ENCODE measurements at regions not wholly inside any gene's neighbourhood (a gene's known extent, or its start where the extent isn't known, plus 50 kb on each side); places are given as distances from the start of the nearest gene placed in this dataset.
"Not testable (repeated sequence)": the region's sequence is repeated elsewhere in the genome, so short reads cannot be mapped to it uniquely, and the experiment has no call there.

DNA sequence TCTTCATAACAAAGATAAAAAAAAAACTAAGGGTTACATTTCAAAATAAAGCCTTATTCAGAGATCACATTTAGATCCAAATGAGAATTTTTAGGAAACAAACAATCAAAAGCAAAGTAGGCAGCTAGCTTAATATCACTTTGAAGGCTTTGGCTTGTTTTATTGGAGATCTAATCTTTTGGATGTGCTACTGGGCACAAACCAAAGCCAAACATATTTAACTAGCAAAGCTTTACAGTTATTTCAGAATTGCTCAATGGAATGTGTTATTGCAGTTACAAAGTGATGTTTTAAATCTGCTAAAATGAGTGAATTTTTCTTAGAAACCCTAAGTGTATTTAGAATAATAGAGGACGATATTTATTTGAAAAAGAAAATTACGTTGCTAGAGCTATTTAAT is 114.7 kb upstream of the KLHL1 start:
- no peaks in the 10 kb centered on the region for H3K9me3 ChIP-seq (ENCODE audit: insufficient read depth, low read depth, low read length)
- Mint-ChIP-seq H3K36me3 (ENCODE audit: low read depth, unreplicated experiment) (no peaks in the 10 kb centered on the region), H3K4me3 (ENCODE audit: unreplicated experiment) (no peak overlapping the region), H3K27me3 (ENCODE audit: low read depth, unreplicated experiment) (no peaks in the 10 kb centered on the region), H3K4me1 (ENCODE audit: low read depth, unreplicated experiment) (no peaks in the 10 kb centered on the region), H3K9me3 (ENCODE audit: unreplicated experiment) (no peaks in the 10 kb centered on the region), H3K27ac (ENCODE audit: unreplicated experiment) (no peak overlapping the region)
- H3K4me1 ChIP-seq (ENCODE audit: insufficient read depth, low read length): no peaks in the 10 kb centered on the region
- H3K9ac ChIP-seq (ENCODE audit: low read length): no peak overlapping the region
- FAIRE-seq (no peak), DNase-seq (ENCODE audit: low read depth) (no peak)
- H2AFZ ChIP-seq (ENCODE audit: low read depth, low read length): no peak overlapping the region
- TF ChIP-seq EZH2 (IDR thresholded peaks at IDR 0.05; ENCODE audit: insufficient read depth, low read length): no peak
- TF ChIP-seq, protein P1, sequence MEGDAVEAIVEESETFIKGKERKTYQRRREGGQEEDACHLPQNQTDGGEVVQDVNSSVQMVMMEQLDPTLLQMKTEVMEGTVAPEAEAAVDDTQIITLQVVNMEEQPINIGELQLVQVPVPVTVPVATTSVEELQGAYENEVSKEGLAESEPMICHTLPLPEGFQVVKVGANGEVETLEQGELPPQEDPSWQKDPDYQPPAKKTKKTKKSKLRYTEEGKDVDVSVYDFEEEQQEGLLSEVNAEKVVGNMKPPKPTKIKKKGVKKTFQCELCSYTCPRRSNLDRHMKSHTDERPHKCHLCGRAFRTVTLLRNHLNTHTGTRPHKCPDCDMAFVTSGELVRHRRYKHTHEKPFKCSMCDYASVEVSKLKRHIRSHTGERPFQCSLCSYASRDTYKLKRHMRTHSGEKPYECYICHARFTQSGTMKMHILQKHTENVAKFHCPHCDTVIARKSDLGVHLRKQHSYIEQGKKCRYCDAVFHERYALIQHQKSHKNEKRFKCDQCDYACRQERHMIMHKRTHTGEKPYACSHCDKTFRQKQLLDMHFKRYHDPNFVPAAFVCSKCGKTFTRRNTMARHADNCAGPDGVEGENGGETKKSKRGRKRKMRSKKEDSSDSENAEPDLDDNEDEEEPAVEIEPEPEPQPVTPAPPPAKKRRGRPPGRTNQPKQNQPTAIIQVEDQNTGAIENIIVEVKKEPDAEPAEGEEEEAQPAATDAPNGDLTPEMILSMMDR (IDR thresholded peaks at IDR 0.05; ENCODE audit: insufficient read depth, low read depth, low read length): no peak
- H3K4me2 ChIP-seq (ENCODE audit: low read length): no peak overlapping the region
- no peaks in the 10 kb centered on the region for H3K27me3 ChIP-seq (ENCODE audit: insufficient read depth, low read length)
- no peaks in the 10 kb centered on the region for H4K20me1 ChIP-seq (ENCODE audit: insufficient read depth, low read length)
- H3K79me2 ChIP-seq (ENCODE audit: insufficient read depth, low read length): no peaks in the 10 kb centered on the region
- no peak overlapping the region for H3K4me3 ChIP-seq (ENCODE audit: insufficient read depth, low read depth, low read length)
- no peak overlapping the region for H3K27ac ChIP-seq (ENCODE audit: low read depth, low read length)
- no peaks in the 10 kb centered on the region for H3K36me3 ChIP-seq (ENCODE audit: insufficient read depth, low read length)

DNA sequence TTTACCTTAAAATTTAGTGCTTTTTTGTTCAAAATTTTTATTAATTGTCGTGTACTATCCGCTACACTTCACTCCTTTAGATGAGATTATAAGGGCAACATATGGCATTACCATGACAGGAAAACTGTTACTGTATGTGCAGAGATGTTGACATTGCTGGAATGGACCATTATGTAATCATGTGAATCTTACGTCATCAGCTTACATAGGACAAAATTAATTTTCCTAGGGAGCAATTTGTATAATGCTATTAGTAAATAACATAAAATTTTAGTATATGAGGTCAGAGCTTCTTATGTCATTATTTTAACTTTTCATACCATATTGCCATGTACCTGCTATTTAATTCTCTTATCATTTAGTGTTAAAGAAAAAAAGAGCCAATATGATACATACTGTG is 110.4 kb upstream of the KLHL1 start:
- Mint-ChIP-seq H3K27me3 (ENCODE audit: low read depth, unreplicated experiment) (no peaks in the 10 kb centered on the region), H3K4me3 (ENCODE audit: unreplicated experiment) (no peak overlapping the region), H3K4me1 (ENCODE audit: low read depth, unreplicated experiment) (no peaks in the 10 kb centered on the region), H3K9me3 (ENCODE audit: unreplicated experiment) (no peaks in the 10 kb centered on the region), H3K27ac (ENCODE audit: unreplicated experiment) (no peak overlapping the region), H3K36me3 (ENCODE audit: low read depth, unreplicated experiment) (no peaks in the 10 kb centered on the region)
- no peak overlapping the region for H3K27ac ChIP-seq (ENCODE audit: low read depth, low read length)
- no peaks in the 10 kb centered on the region for H3K79me2 ChIP-seq (ENCODE audit: insufficient read depth, low read length)
- no peak overlapping the region for H2AFZ ChIP-seq (ENCODE audit: low read depth, low read length)
- H3K4me1 ChIP-seq (ENCODE audit: insufficient read depth, low read length): no peaks in the 10 kb centered on the region
- TF ChIP-seq, protein P1 (IDR thresholded peaks at IDR 0.05; ENCODE audit: insufficient read depth, low read depth, low read length): no peak
- no peak overlapping the region for H3K4me2 ChIP-seq (ENCODE audit: low read length)
- no peaks in the 10 kb centered on the region for H3K27me3 ChIP-seq (ENCODE audit: insufficient read depth, low read length)
- no peak overlapping the region for H3K4me3 ChIP-seq (ENCODE audit: insufficient read depth, low read depth, low read length)
- DNase-seq (ENCODE audit: low read depth) (no peak), FAIRE-seq (no peak)
- no peak overlapping the region for H3K9ac ChIP-seq (ENCODE audit: low read length)
- H4K20me1 ChIP-seq (ENCODE audit: insufficient read depth, low read length): no peaks in the 10 kb centered on the region
- no peaks in the 10 kb centered on the region for H3K36me3 ChIP-seq (ENCODE audit: insufficient read depth, low read length)
- no peaks in the 10 kb centered on the region for H3K9me3 ChIP-seq (ENCODE audit: insufficient read depth, low read depth, low read length)

DNA sequence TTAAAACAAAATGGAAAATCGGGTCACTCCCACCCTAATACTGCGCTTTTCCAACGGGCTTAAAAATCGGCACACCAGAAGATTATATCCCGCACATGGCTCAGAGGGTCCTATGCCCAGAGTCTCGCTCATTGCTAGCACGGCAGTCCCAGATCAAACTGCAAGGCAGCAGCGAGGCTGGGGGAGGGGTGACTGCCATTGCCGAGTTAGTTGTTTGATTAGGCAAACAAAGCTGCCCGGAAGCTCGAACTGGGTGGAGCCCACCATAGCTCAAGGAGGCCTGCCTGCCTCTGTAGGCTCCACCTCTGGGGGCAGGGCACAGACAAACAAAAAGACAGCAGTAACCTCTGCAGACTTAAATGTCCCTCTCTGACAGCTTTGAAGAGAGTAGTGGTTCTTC is 100.7 kb upstream of the KLHL1 start:
- H3K4me2 ChIP-seq (ENCODE audit: low read length); H4K20me1 ChIP-seq (ENCODE audit: insufficient read depth, low read length); FAIRE-seq: not testable (repeated sequence)

More for the DNA sequence above, 100.7 kb upstream of the KLHL1 start:
- not testable (repeated sequence) for H3K4me1 ChIP-seq (ENCODE audit: insufficient read depth, low read length); H3K4me3 ChIP-seq (ENCODE audit: insufficient read depth, low read depth, low read length); H2AFZ ChIP-seq (ENCODE audit: low read depth, low read length); H3K4me1 Mint-ChIP-seq (ENCODE audit: low read depth, unreplicated experiment); H3K27ac Mint-ChIP-seq (ENCODE audit: unreplicated experiment); DNase-seq (ENCODE audit: low read depth); H3K9me3 ChIP-seq (ENCODE audit: insufficient read depth, low read depth, low read length); H3K4me3 Mint-ChIP-seq (ENCODE audit: unreplicated experiment); H3K27me3 Mint-ChIP-seq (ENCODE audit: low read depth, unreplicated experiment); H3K27ac ChIP-seq (ENCODE audit: low read depth, low read length); H3K9ac ChIP-seq (ENCODE audit: low read length); H3K36me3 ChIP-seq (ENCODE audit: insufficient read depth, low read length); H3K27me3 ChIP-seq (ENCODE audit: insufficient read depth, low read length); H3K79me2 ChIP-seq (ENCODE audit: insufficient read depth, low read length); H3K36me3 Mint-ChIP-seq (ENCODE audit: low read depth, unreplicated experiment)
- H3K9me3 Mint-ChIP-seq (ENCODE audit: unreplicated experiment): peaks cover 19% of the 10 kb centered on the region

All from astrocyte (in vitro differentiated cells and primary cell).